GM12873 (cell line): ENCODE measurements at regions not wholly inside any gene's neighbourhood (a gene's known extent, or its start where the extent isn't known, plus 50 kb on each side); places are given as distances from the start of the nearest gene placed in this dataset.

Source experiments
- CTCF ChIP-seq: IDR thresholded peaks from 2 replicates; pipeline ENCODE4 v1.5.1; 2012; ENCODE audit warnings: low read depth, mild to moderate bottlenecking, moderate library complexity, low read length, control low read depth; ENCODE audit not compliant: insufficient read depth; ENCODE audit errors: missing control alignments

GRCh38 chr6:63098789-63099188, 112.5 kb upstream of the FKBP1C start:
- no peak for TF ChIP-seq CTCF

GRCh38 chr6:63099772-63100459, 111.4 kb upstream of the FKBP1C start:
- TF ChIP-seq CTCF: no peak

GRCh38 chr6:63114610-63115211, 96.6 kb upstream of the FKBP1C start:
- no peak for TF ChIP-seq CTCF

GRCh38 chr6:63121166-63121565, 90.1 kb upstream of the FKBP1C start:
- TF ChIP-seq CTCF: peak; percentile 18

GRCh38 chr6:63140114-63140513, 71.2 kb upstream of the FKBP1C start:
- no peak for TF ChIP-seq CTCF

GRCh38 chr6:63140692-63141318, 70.5 kb upstream of the FKBP1C start:
- TF ChIP-seq CTCF: no peak

GRCh38 chr6:63149730-63150129, 61.5 kb upstream of the FKBP1C start:
- TF ChIP-seq CTCF: no peak
